ENCODE measurements at regions not wholly inside any gene's neighbourhood (a gene's known extent, or its start where the extent isn't known, plus 50 kb on each side); places are given as distances from the start of the nearest gene placed in this dataset.

GRCh38 chr9:79485258-79485657, 86.5 kb upstream of the TLE4 start:
- no peak for TF ChIP-seq EZH2 (IDR thresholded peaks at IDR 0.05; ENCODE audit: insufficient read depth, poor library complexity, severe bottlenecking)
- TF ChIP-seq EZH2phosphoT487 (IDR thresholded peaks at IDR 0.05; ENCODE audit: insufficient read depth, low read depth): no peak

All from GM23248 (cell line).